Mucosa of rectum (tissue), 2 donors: ENCODE measurements at regions not wholly inside any gene's neighbourhood (a gene's known extent, or its start where the extent isn't known, plus 50 kb on each side); places are given as distances from the start of the nearest gene placed in this dataset.

Experiments
- H3K27ac ChIP-seq, 2 donors: one replicate each; pipeline ENCODE4 v1.7.0; 2013; ENCODE audit warnings: inconsistent platforms in 2 of 2, low read depth in 2 of 2, low read length in 2 of 2
- H3K27me3 ChIP-seq, 2 donors: one replicate each; pipeline ENCODE4 v1.7.0; 2013; ENCODE audit warnings: low read length in 2 of 2; ENCODE audit not compliant: control insufficient read depth in 2 of 2, insufficient read depth in 2 of 2
- H3K36me3 ChIP-seq, 2 donors: one replicate each; pipeline ENCODE4 v1.7.0; 2013; ENCODE audit warnings: low read length in 2 of 2; ENCODE audit not compliant: control insufficient read depth in 2 of 2, insufficient read depth in 2 of 2
- H3K4me1 ChIP-seq, 2 donors: one replicate each; pipeline ENCODE4 v1.7.0; 2013; ENCODE audit warnings: low read length in 2 of 2, mild to moderate bottlenecking in 1 of 2; ENCODE audit not compliant: control insufficient read depth in 2 of 2, insufficient read depth in 2 of 2
- H3K4me3 ChIP-seq, 2 donors: one replicate each; pipeline ENCODE4 v1.7.0; 2013; ENCODE audit warnings: low read length in 2 of 2
- H3K9ac ChIP-seq, 2 donors: one replicate each; pipeline ENCODE4 v1.7.0; 2013; ENCODE audit warnings: low read length in 2 of 2, low read depth in 1 of 2, mild to moderate bottlenecking in 1 of 2
- H3K9me3 ChIP-seq, 2 donors: one replicate each; pipeline ENCODE4 v1.7.0; 2013; ENCODE audit warnings: low read length in 2 of 2; ENCODE audit not compliant: control insufficient read depth in 2 of 2
- donor health status: healthy.
- donor health status: Normal muscosa, but diverticular disease.

GRCh38 chr5:40171971-40172370, 507.7 kb upstream of the PTGER4 start:
- H3K27ac ChIP-seq, result no peak overlapping the region
- H3K9ac ChIP-seq, result no peak overlapping the region
- H3K4me1 ChIP-seq, result no peaks in the 10 kb centered on the region
- no peaks in the 10 kb centered on the region for H3K27me3 ChIP-seq
- no peak overlapping the region for H3K4me3 ChIP-seq
- H3K36me3 ChIP-seq, result no peaks in the 10 kb centered on the region
- H3K9me3 ChIP-seq, result no peaks in the 10 kb centered on the region

DNA sequence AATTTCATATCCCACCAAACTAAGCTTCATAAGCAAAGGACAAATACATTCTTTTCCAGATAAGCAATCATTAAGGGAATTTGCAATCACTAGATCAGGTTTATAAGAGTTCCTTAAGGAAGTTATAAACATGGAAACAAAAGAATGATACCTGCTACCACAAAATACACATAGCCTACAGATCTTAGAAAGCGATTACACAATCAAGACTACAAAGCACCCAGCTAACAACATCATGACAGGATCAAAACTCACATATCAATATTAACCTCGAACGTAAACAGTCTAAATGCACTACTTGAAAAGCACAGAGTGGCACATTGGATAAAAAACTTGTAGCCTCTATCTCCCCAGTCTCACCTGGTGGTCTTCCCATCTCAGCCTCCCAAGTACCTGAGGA, 512.4 kb upstream of the PTGER4 start:
- Histone ChIP-seq H3K4me3 (no peak overlapping the region), H3K27ac (no peak overlapping the region), H3K36me3 (no peaks in the 10 kb centered on the region), H3K9ac (no peak overlapping the region), H3K9me3 (no peaks in the 10 kb centered on the region), H3K27me3 (no peaks in the 10 kb centered on the region), H3K4me1 (no peaks in the 10 kb centered on the region)

DNA sequence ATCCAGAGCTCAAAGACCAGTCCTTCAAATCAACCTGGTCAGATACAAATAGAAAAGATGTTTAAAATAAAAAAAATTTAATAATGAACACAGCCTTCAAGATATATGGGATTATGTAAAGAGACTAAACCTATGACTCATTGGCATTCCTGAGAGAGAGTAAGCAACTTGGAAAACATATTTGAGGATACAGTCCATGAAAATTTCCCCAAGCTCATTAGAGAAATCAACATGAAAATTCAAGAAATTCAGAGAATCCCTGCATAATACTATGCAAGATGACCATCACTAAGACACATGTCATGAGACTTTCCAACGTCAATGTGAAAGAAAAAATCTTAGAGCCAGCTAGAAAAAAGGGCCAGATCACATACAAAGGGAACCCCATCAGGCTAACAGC, 512.9 kb upstream of the PTGER4 start:
- Histone ChIP-seq H3K4me1 (no peaks in the 10 kb centered on the region), H3K9ac (no peak overlapping the region), H3K4me3 (no peak overlapping the region), H3K27ac (no peak overlapping the region), H3K27me3 (no peaks in the 10 kb centered on the region), H3K36me3 (no peaks in the 10 kb centered on the region), H3K9me3 (no peaks in the 10 kb centered on the region)

DNA sequence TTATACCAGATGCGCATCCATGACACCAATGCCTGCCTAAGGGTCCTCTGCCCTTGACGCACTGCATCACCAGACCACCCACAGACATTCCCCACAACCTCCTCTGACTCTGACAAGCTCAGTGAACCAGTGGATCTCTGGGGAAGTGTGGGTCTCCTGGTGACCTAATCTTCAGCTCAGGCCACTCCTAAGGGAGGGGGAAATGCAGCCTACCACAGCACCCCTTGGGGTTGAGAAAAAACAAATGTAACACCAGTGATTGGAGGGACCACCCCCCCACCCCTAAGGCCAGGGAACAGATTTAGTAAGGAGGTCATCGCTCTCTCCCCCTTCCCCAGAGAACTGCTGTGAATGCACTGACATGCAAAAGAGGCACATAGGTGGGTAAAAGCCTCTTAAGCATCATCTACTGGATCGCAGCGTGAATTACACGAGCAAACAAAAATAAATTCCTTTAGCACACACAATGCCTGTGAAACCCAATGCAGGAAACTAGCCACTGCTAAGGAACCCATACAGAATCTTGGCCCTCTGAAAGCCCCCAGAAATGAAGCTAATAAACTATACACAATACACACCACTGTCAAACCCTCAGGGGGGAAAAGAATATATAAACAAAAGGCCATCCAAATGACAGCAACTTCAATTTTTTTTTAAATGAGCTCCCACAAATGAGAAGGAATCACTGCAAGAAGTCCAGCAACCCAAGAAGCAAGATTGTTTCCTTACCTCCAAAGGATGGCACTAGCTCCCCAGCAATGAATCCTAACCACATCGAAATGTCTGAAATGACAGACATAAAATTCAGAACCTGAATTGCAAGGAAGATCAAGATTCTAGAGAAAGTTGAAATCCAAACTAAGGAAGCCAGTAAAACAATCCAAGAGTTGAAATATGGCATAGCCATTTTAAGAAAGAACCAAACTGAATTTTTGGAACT, 513.7 kb upstream of the PTGER4 start:
- Histone ChIP-seq H3K9ac (no peak overlapping the region), H3K27me3 (no peaks in the 10 kb centered on the region), H3K4me1 (no peaks in the 10 kb centered on the region)

DNA sequence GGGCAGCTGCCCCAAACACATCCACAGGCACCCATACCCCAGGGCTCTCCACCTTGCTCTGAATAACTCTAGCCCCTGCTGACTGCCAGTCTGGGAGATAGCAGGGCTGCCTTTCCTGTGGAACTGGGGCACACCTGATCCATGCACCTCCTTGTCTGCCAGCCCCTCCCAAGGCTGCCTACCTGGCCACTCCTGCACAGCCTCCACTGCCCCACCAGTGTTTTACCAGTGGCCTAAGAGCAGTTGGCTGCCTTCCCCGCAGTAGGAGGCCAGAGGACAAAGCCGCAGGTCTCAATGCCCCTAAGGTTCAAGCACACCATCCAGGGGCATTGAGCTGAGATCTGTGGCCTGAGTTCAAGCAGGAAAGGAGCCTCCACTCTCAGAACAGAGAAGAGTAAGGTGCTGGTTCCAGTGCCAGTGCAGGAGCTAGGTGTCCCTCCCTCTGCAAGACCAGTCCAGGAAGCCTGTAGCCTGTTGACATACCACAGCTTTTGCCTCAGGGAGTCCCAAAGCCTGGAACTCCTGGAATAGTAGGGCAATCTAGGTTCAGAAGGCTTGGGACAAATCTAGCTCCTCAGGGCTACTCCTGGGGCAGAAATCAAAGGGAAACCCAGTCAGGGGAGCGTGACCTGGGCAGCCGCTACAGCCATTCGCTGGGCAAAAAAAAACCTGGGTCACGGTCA, 514.5 kb upstream of the PTGER4 start:
- Histone ChIP-seq H3K4me1 (no peaks in the 10 kb centered on the region), H3K9me3 (no peaks in the 10 kb centered on the region), H3K4me3 (no peak overlapping the region), H3K36me3 (no peaks in the 10 kb centered on the region), H3K27me3 (no peaks in the 10 kb centered on the region), H3K9ac (no peak overlapping the region), H3K27ac (no peak overlapping the region)

More for the DNA sequence above, 513.7 kb upstream of the PTGER4 start:
- Histone ChIP-seq H3K4me3 (no peak overlapping the region), H3K36me3 (no peaks in the 10 kb centered on the region), H3K9me3 (no peaks in the 10 kb centered on the region), H3K27ac (no peak overlapping the region)

GRCh38 chr5:40160435-40160834, 519.3 kb upstream of the PTGER4 start:
- H3K36me3 ChIP-seq, result no peaks in the 10 kb centered on the region
- no peak overlapping the region for H3K4me3 ChIP-seq
- H3K4me1 ChIP-seq, result no peaks in the 10 kb centered on the region

GRCh38 chr5:40154194-40154593, 525.5 kb upstream of the PTGER4 start:
- Histone ChIP-seq H3K9ac (no peak overlapping the region), H3K36me3 (no peaks in the 10 kb centered on the region), H3K4me3 (no peak overlapping the region), H3K4me1 (no peaks in the 10 kb centered on the region), H3K9me3 (no peaks in the 10 kb centered on the region), H3K27me3 (no peaks in the 10 kb centered on the region), H3K27ac (no peak overlapping the region)

More at GRCh38 chr5:40160435-40160834, 519.3 kb upstream of the PTGER4 start:
- Histone ChIP-seq H3K9ac (no peak overlapping the region), H3K9me3 (no peaks in the 10 kb centered on the region), H3K27me3 (no peaks in the 10 kb centered on the region), H3K27ac (no peak overlapping the region)

DNA sequence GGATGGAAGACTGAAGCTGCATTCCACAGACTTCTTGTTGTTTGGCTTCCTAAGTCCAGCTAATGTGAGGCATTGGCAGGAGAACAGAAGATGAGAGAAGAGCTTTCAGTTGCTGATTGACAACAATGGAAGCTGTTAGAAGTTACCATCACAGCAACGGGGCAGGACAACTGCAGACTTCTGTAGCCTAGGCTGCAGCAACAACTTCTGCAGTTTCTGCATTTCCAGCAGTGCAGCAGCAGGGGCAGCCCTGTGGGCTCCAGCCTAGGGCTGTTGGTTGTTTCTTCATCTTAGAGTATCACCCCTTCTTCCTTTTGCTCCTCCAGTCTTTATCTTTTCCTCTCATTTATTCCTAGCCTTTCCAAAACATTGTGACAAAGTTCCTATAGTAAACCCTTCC, 528.8 kb upstream of the PTGER4 start:
- no peak overlapping the region for H3K4me3 ChIP-seq
- no peak overlapping the region for H3K9ac ChIP-seq
- H3K4me1 ChIP-seq, result no peaks in the 10 kb centered on the region
- H3K9me3 ChIP-seq, result no peaks in the 10 kb centered on the region
- no peaks in the 10 kb centered on the region for H3K27me3 ChIP-seq
- no peak overlapping the region for H3K27ac ChIP-seq
- no peaks in the 10 kb centered on the region for H3K36me3 ChIP-seq

- Histone ChIP-seq H3K27me3 (no peaks in the 10 kb centered on the region), H3K4me1 (no peaks in the 10 kb centered on the region), H3K27ac (no peak overlapping the region), H3K9me3 (no peaks in the 10 kb centered on the region), H3K36me3 (no peaks in the 10 kb centered on the region), H3K4me3 (no peak overlapping the region), H3K9ac (no peak overlapping the region)
Observed at GRCh38 chr5:40141896-40142295, 537.8 kb upstream of the PTGER4 start.

- no peaks in the 10 kb centered on the region for H3K9me3 ChIP-seq
- no peaks in the 10 kb centered on the region for H3K4me1 ChIP-seq
- H3K9ac ChIP-seq, result no peak overlapping the region
- H3K4me3 ChIP-seq, result no peak overlapping the region
- no peaks in the 10 kb centered on the region for H3K36me3 ChIP-seq
- H3K27ac ChIP-seq, result no peak overlapping the region
- no peaks in the 10 kb centered on the region for H3K27me3 ChIP-seq
Observed at GRCh38 chr5:40141418-40141817, 538.3 kb upstream of the PTGER4 start.
